Endodermal cell (in vitro differentiated cells): ENCODE measurements at regions not wholly inside any gene's neighbourhood (a gene's known extent, or its start where the extent isn't known, plus 50 kb on each side); places are given as distances from the start of the nearest gene placed in this dataset.

ENCODE experiments used
- DNase-seq: peaks from one replicate; pipeline ENCODE4 v3.0.0-alpha.2; 2017
- H3K27ac ChIP-seq: 2 replicates; pipeline ENCODE4 v1.5.1; 2013; ENCODE audit warnings: mild to moderate bottlenecking, low read depth, low read length, moderate library complexity
- H3K27me3 ChIP-seq: 2 replicates; pipeline ENCODE4 v1.6.1; 2013; ENCODE audit warnings: mild to moderate bottlenecking, low read length, moderate library complexity; ENCODE audit not compliant: insufficient read depth, control insufficient read depth, poor library complexity, severe bottlenecking
- H3K36me3 ChIP-seq: 2 replicates; pipeline ENCODE4 v1.7.0; 2013; ENCODE audit warnings: mild to moderate bottlenecking, low read length, moderate library complexity; ENCODE audit not compliant: control insufficient read depth, insufficient read depth
- H3K4me1 ChIP-seq: one replicate; pipeline ENCODE4 v1.7.0; 2013; ENCODE audit warnings: low read length; ENCODE audit not compliant: control insufficient read depth, insufficient read depth
- H3K4me3 ChIP-seq: 2 replicates; pipeline ENCODE4 v1.5.1; 2013; ENCODE audit warnings: mild to moderate bottlenecking, low read length, moderate library complexity
- H3K9ac ChIP-seq: 2 replicates; pipeline ENCODE4 v1.6.1; 2013; ENCODE audit warnings: mild to moderate bottlenecking, low read length, moderate library complexity; ENCODE audit not compliant: poor library complexity, severe bottlenecking; ENCODE audit errors: extremely low read depth
- H3K9me3 ChIP-seq: 2 replicates; pipeline ENCODE4 v1.6.1; 2013; ENCODE audit warnings: mild to moderate bottlenecking, low read length, moderate library complexity; ENCODE audit not compliant: control insufficient read depth
- H3K27ac Mint-ChIP-seq: 2 replicates; pipeline ENCODE4 v1.8.0; 2020; ENCODE audit warnings: mixed read lengths
- H3K27me3 Mint-ChIP-seq: 2 replicates; pipeline ENCODE4 v1.8.0; 2021; ENCODE audit warnings: mild to moderate bottlenecking, mixed read lengths; ENCODE audit not compliant: insufficient read depth
- H3K36me3 Mint-ChIP-seq: 2 replicates; pipeline ENCODE4 v1.8.0; 2020; ENCODE audit warnings: low read depth, mixed read lengths
- H3K4me1 Mint-ChIP-seq: 2 replicates; pipeline ENCODE4 v1.8.0; 2020; ENCODE audit warnings: mixed read lengths
- H3K4me3 Mint-ChIP-seq: 2 replicates; pipeline ENCODE4 v1.8.0; 2020; ENCODE audit warnings: mild to moderate bottlenecking, moderate library complexity, mixed read lengths
- H3K9me3 Mint-ChIP-seq: 2 replicates; pipeline ENCODE4 v1.8.0; 2020; ENCODE audit warnings: mild to moderate bottlenecking, mixed read lengths
- WGBS, 2 experiments: methylation state at CpG; one replicate each; pipeline versions ENCODE4 v1.1.5 to v1.1.7; 2013; ENCODE audit warnings: missing lambda C conversion rate in 2 of 2, mixed read lengths in 1 of 2; ENCODE audit not compliant: insufficient coverage in 1 of 2, insufficient read length in 1 of 2; 5-methylcytosine and 5-hydroxymethylcytosine counted together
- TF ChIP-seq, protein P1 (sequence below): fragments of 200-600 bp; sonication (generic); conservative IDR thresholded peaks from 2 replicates; pipeline ENCODE4 v1.5.0; 2021; ENCODE audit warnings: antibody characterized with exemption, mild to moderate bottlenecking

DNA sequence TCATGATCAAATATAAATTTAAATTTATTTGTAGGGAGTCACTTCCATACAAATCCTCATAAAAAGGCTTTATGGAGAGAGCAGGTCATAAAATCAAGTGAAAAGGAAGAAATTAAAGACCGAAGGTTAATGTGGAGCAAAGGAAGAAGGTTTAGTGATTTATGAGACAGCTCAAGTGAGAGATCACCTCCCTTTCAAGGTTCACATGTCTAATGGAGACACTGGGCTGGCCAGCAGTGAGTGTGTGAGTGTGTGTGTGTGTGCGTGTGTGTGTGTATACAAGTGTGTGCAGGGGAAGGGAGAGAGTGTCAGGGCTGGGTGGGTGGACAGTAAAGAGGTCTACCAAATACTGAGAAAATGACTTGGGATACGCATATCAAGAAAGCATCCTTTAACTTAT, 251.2 kb downstream of the FAT3 start:
- TF ChIP-seq, protein P1, sequence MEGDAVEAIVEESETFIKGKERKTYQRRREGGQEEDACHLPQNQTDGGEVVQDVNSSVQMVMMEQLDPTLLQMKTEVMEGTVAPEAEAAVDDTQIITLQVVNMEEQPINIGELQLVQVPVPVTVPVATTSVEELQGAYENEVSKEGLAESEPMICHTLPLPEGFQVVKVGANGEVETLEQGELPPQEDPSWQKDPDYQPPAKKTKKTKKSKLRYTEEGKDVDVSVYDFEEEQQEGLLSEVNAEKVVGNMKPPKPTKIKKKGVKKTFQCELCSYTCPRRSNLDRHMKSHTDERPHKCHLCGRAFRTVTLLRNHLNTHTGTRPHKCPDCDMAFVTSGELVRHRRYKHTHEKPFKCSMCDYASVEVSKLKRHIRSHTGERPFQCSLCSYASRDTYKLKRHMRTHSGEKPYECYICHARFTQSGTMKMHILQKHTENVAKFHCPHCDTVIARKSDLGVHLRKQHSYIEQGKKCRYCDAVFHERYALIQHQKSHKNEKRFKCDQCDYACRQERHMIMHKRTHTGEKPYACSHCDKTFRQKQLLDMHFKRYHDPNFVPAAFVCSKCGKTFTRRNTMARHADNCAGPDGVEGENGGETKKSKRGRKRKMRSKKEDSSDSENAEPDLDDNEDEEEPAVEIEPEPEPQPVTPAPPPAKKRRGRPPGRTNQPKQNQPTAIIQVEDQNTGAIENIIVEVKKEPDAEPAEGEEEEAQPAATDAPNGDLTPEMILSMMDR, result no peak
- Mint-ChIP-seq H3K4me1 (peaks cover 26% of the 10 kb centered on the region), H3K27ac (no peak overlapping the region), H3K27me3 (no peaks in the 10 kb centered on the region), H3K9me3 (no peaks in the 10 kb centered on the region), H3K36me3 (no peaks in the 10 kb centered on the region), H3K4me3 (no peak overlapping the region)
- H3K27ac ChIP-seq, result no peak overlapping the region
- H3K4me1 ChIP-seq, result peaks cover 14% of the 10 kb centered on the region
- H3K4me3 ChIP-seq, result no peak overlapping the region
- H3K36me3 ChIP-seq, result no peaks in the 10 kb centered on the region
- 84 to 97% methylated on average over 2 to 3 of the region's 3 CpGs for WGBS, 2 experiments
- no peak overlapping the region for H3K9ac ChIP-seq
- no peaks in the 10 kb centered on the region for H3K9me3 ChIP-seq
- no peak for DNase-seq
- no peaks in the 10 kb centered on the region for H3K27me3 ChIP-seq

- H3K27me3 Mint-ChIP-seq, result no peaks in the 10 kb centered on the region
- Histone ChIP-seq H3K27ac (no peak overlapping the region), H3K36me3 (no peaks in the 10 kb centered on the region), H3K9ac (no peak overlapping the region), H3K4me1 (peaks cover 8% of the 10 kb centered on the region), H3K4me3 (no peak overlapping the region), H3K9me3 (no peaks in the 10 kb centered on the region), H3K27me3 (no peaks in the 10 kb centered on the region)
- H3K9me3 Mint-ChIP-seq, result no peaks in the 10 kb centered on the region
- TF ChIP-seq, protein P1, result no peak
- 91 to 100% methylated on average over 2 to 3 of the region's 3 CpGs for WGBS, 2 experiments
- H3K36me3 Mint-ChIP-seq, result no peaks in the 10 kb centered on the region
- no peak overlapping the region for H3K27ac Mint-ChIP-seq
- DNase-seq, result no peak
- peaks cover 20% of the 10 kb centered on the region for H3K4me1 Mint-ChIP-seq
- no peak overlapping the region for H3K4me3 Mint-ChIP-seq
Measured at GRCh38 chr11:92477686-92478085, 253.1 kb downstream of the FAT3 start.

GRCh38 chr11:92480499-92480898, 255.9 kb downstream of the FAT3 start:
- Histone ChIP-seq H3K9me3 (no peaks in the 10 kb centered on the region), H3K4me1 (no peaks in the 10 kb centered on the region), H3K27ac (no peak overlapping the region), H3K27me3 (no peaks in the 10 kb centered on the region), H3K9ac (no peak overlapping the region), H3K4me3 (no peak overlapping the region), H3K36me3 (no peaks in the 10 kb centered on the region)
- Mint-ChIP-seq H3K9me3 (no peaks in the 10 kb centered on the region), H3K4me1 (no peaks in the 10 kb centered on the region), H3K36me3 (no peaks in the 10 kb centered on the region), H3K27me3 (no peaks in the 10 kb centered on the region), H3K4me3 (no peak overlapping the region), H3K27ac (no peak overlapping the region)
- WGBS, 2 experiments, result 88 to 100% methylated on average over 1 of the region's 1 CpG
- TF ChIP-seq, protein P1, result no peak
- DNase-seq, result no peak
